Ovary (tissue), 7 donors: ENCODE measurements at regions not wholly inside any gene's neighbourhood (a gene's known extent, or its start where the extent isn't known, plus 50 kb on each side); places are given as distances from the start of the nearest gene placed in this dataset.

ENCODE experiments used
- DNase-seq, 5 donors: peaks; one replicate each; pipeline ENCODE4 v3.0.0-alpha.2; 2019 to 2020
- H3K27ac ChIP-seq, 2 donors: fragments of 200-600 bp; one replicate each; pipeline versions ENCODE4 v1.5.1 to v1.8.0; 2019 to 2022
- H3K27me3 ChIP-seq: fragments of 200-600 bp; one replicate; pipeline ENCODE4 v1.8.0; 2022
- H3K36me3 ChIP-seq: fragments of 200-600 bp; sonication (generic); one replicate; pipeline ENCODE4 v1.5.1; 2019
- H3K4me1 ChIP-seq: one replicate; pipeline ENCODE4 v1.8.1; 2013; ENCODE audit warnings: mild to moderate bottlenecking, moderate library complexity; ENCODE audit not compliant: insufficient read depth
- H3K4me3 ChIP-seq: fragments of 200-600 bp; sonication (generic); one replicate; pipeline ENCODE4 v1.5.1; 2017
- H3K9me3 ChIP-seq, 2 donors: fragments of 200-600 bp in 1 of 2; sonication (generic) in 1 of 2; one replicate each; pipeline versions ENCODE4 v1.5.1 to v1.8.1; 2013 to 2019; ENCODE audit warnings: mild to moderate bottlenecking in 1 of 2, moderate library complexity in 1 of 2
- CTCF ChIP-seq, 3 donors: fragments of 450-650 bp in 2 of 3; fragments of 200-600 bp in 1 of 3; IDR thresholded peaks; one replicate each; pipeline versions ENCODE4 v1.5.1 to v1.8.0; 2016 to 2022; ENCODE audit warnings: antibody characterized with exemption in 3 of 3, mild to moderate bottlenecking in 1 of 3
- EP300 ChIP-seq: sonication (generic); formaldehyde crosslinking; IDR thresholded peaks from one replicate; pipeline ENCODE4 v1.6.1; 2017; ENCODE audit warnings: antibody characterized with exemption
- POLR2A ChIP-seq: fragments of 450-650 bp; IDR thresholded peaks from one replicate; pipeline ENCODE4 v1.6.1; 2017; ENCODE audit warnings: antibody characterized with exemption, mild to moderate bottlenecking, moderate library complexity
- WGBS, 3 donors: extraction: QIAGEN DNeasy Blood & Tissue Kit in 1 of 3; methylation state at CpG; one replicate each; pipeline versions ENCODE4 v1.1.5 to v1.1.7; 2013 to 2017; 5-methylcytosine and 5-hydroxymethylcytosine counted together
- intact Hi-C, 4 donors: fragments of 100-400 bp; cut with DNase I; formaldehyde crosslinking; loops; one replicate each; pipeline versions ENCODE4 v1.11.0 to v1.15.1; 2022 to 2023
- donor health status: DM: no; HTN: no; CAD: no; lungs with moderate emphysema.
- donor health status: DM: no; HTN: no; CAD: no.
- donor health status: Bipolar disorder and iron deficiency.
- donor health status: DM: no; HTN: no; CAD: no.
- donor health status: DM: yes; HTN: yes; CAD: no.

DNA sequence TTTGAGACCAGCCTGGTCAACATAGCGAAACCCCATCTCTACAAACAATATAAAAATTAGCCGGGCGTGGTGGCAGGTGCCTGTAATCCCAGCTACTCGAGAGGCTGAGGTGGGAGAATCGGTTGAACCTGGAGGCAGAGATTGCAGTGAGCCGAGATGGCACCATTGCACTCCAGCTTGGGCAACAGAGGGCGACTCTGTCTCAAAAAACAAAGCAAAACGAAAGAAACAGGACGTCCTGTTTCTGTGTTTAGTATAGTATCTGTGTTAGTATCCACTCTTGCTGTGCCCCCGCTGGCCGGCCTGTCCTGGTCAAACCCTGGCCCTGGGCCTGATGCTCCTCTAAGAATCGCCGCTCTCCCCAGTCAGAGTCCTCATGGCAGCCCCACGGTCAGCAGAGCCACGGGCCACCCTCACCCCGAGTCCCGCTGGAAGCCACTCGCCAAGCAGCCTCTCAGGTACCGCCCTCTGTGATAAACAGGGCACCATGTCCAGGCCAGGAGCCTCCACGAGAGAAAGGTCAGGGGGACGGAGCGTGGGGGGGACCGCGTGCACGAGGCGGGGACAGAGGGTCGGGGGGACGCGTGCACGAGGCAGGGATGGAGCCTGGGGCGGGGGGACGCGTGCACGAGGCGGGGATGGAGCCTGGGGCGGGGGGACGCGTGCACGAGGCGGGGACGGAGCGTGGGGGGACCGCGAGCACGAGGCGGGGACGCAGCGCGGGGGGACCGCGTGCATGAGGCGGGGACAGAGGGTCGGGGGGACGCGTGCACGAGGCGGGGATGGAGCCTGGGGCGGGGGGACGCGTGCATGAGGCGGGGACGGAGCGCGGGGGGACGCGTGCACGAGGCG lies 384.5 kb downstream of the SMOC2 start:
- DNase-seq: no peak
- Histone ChIP-seq H3K4me1 (peaks cover 11% of the 10 kb centered on the region), H3K9me3 (no peaks in the 10 kb centered on the region), H3K36me3 (no peaks in the 10 kb centered on the region), H3K27me3 (no peaks in the 10 kb centered on the region), H3K27ac (no peak overlapping the region), H3K4me3 (no peak overlapping the region)
- WGBS, 3 donors: 95 to 97% (median 96%) methylated on average over 34 to 68 of the region's 68 CpGs
- no peak for TF ChIP-seq POLR2A
- no peak for TF ChIP-seq CTCF (IDR thresholded peaks at IDR 0.05)
- TF ChIP-seq EP300: no peak
- intact Hi-C loops: no loop called here

GRCh38 chr6:168823397-168824212 lies 382.6 kb downstream of the SMOC2 start:
- Histone ChIP-seq H3K27me3 (no peaks in the 10 kb centered on the region), H3K4me1 (peaks cover 11% of the 10 kb centered on the region), H3K27ac (peak overlapping the region in 1 of 2 donors; percentile 71), H3K9me3 (no peaks in the 10 kb centered on the region), H3K36me3 (no peaks in the 10 kb centered on the region), H3K4me3 (no peak overlapping the region)
- DNase-seq: peak; percentile 40 to 80 (median 62)
- intact Hi-C loops: no loop called here
- TF ChIP-seq EP300 (no peak), POLR2A (no peak), CTCF (IDR thresholded peaks at IDR 0.05) (no peak)
- WGBS, 3 donors: 17 to 22% (median 18%) methylated on average over 12 of the region's 12 CpGs

GRCh38 chr6:168822376-168822775 lies 381.4 kb downstream of the SMOC2 start:
- Histone ChIP-seq H3K4me1 (peaks cover 10% of the 10 kb centered on the region), H3K27ac (no peak overlapping the region), H3K4me3 (no peak overlapping the region), H3K27me3 (no peaks in the 10 kb centered on the region), H3K36me3 (no peaks in the 10 kb centered on the region), H3K9me3 (no peaks in the 10 kb centered on the region)
- no peak for DNase-seq
- TF ChIP-seq POLR2A (no peak), CTCF (IDR thresholded peaks at IDR 0.05) (no peak), EP300 (no peak)
- intact Hi-C loops: no loop called here
- 65 to 77% (median 70%) methylated on average over 9 of the region's 9 CpGs for WGBS, 3 donors

DNA sequence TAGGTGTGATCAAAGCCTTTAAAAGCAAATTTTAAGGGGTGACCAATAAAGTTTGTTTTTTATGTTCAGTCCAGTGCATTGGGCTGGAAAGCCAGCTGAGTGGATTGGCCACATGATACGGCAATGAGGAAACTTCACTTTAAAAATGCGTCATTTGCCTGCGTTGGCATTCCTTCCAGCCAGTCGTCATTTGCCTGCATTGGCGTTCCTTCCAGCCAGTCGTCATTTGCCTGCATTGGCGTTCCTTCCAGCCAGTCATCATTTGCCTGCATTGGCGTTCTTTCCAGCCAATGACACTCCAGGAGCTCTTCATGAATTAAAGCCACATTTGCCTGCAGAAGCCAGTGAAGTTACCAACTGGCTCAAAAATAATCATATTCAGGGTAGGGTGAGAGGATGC lies 378.6 kb downstream of the SMOC2 start:
- no peak for DNase-seq
- 81 to 97% (median 87%) methylated on average over 8 of the region's 8 CpGs for WGBS, 3 donors
- Histone ChIP-seq H3K36me3 (no peaks in the 10 kb centered on the region), H3K4me1 (peaks cover 6% of the 10 kb centered on the region), H3K27me3 (no peaks in the 10 kb centered on the region), H3K4me3 (no peak overlapping the region), H3K27ac (no peak overlapping the region), H3K9me3 (no peaks in the 10 kb centered on the region)
- intact Hi-C loops: no loop called here
- no peak for TF ChIP-seq POLR2A
- no peak for TF ChIP-seq CTCF (IDR thresholded peaks at IDR 0.05)
- TF ChIP-seq EP300: no peak
